HepG2 (cell line): ENCODE measurements at regions not wholly inside any gene's neighbourhood (a gene's known extent, or its start where the extent isn't known, plus 50 kb on each side); places are given as distances from the start of the nearest gene placed in this dataset.

Experiments used
- ATAC-seq: fragments of 200-7000 bp; cut with Tn5 transposase; 3 replicates; pipeline ENCODE4 v1.9.1; 2020; ENCODE audit warnings: mild to moderate bottlenecking, moderate library complexity
- BruUV-seq: library from RNA; stranded (reverse); fragments of 400-500 nt; replicated peaks from 2 replicates; lab custom pipeline; 2021; lab: Mats Ljungman, UMichigan
- CTCF ChIA-PET: fragments of 300-600 bp; formaldehyde crosslinking; extraction: SDS; loops from one replicate; lab custom pipeline; 2021; ENCODE audit warnings: low total read pairs, inconsistent platforms, low intra/inter-chr PET ratio; lab: Yijun Ruan, JAX
- POLR2A ChIA-PET: fragments of 350-600 bp; sonication (Branson Sonifier 250); formaldehyde crosslinking; loops from one replicate; lab custom pipeline; 2020; ENCODE audit warnings: antibody characterized with exemption, inconsistent platforms; lab: Yijun Ruan, JAX
- DNase-seq: peaks from one replicate; pipeline ENCODE4 v3.0.0-alpha.2; 2015; ENCODE audit warnings: low spot score
- FAIRE-seq: peaks from 3 replicates; lab custom pipeline; 2011; peaks lifted over from hg19 to GRCh38; lab: Jason Lieb, UNC
- H2AFZ ChIP-seq: one replicate; pipeline ENCODE4 v1.6.1; 2011; ENCODE audit warnings: low read length, inconsistent platforms
- H3K27ac ChIP-seq: fragments of 300-600 bp; 3 replicates; pipeline ENCODE4 v1.8.0; 2011; ENCODE audit warnings: mixed run types, mild to moderate bottlenecking, mixed read lengths, low read length, inconsistent platforms; ENCODE audit not compliant: insufficient read depth; ENCODE audit errors: extremely low read length
- H3K27me3 ChIP-seq, 2 experiments: fragments of 200-600 bp in 1 of 2; 2 replicates in 1 of 2; 3 replicates in 1 of 2; pipeline versions ENCODE4 v1.6.0 to v1.8.0; 2011; ENCODE audit warnings: low read length in 2 of 2, mild to moderate bottlenecking in 2 of 2, moderate library complexity in 2 of 2, inconsistent platforms in 1 of 2; ENCODE audit not compliant: insufficient read depth in 2 of 2, control insufficient read depth in 1 of 2
- H3K36me3 ChIP-seq, 2 experiments: fragments of 200-600 bp in 1 of 2; replicated peaks in 1 of 2; 2 replicates in 1 of 2; 3 replicates in 1 of 2; pipeline versions ENCODE4 v1.5.1 to v1.8.0; 2011; ENCODE audit warnings: low read length in 2 of 2, inconsistent platforms in 1 of 2; ENCODE audit not compliant: insufficient read depth in 2 of 2, control insufficient read depth in 1 of 2
- H3K4me1 ChIP-seq: 2 replicates; pipeline ENCODE4 v1.5.1; 2012; ENCODE audit warnings: low read length, inconsistent platforms; ENCODE audit not compliant: insufficient read depth
- H3K4me2 ChIP-seq: 2 replicates; pipeline ENCODE4 v1.6.0; 2011; ENCODE audit warnings: low read depth, low read length, inconsistent platforms
- H3K4me3 ChIP-seq, 3 experiments: fragments of 200-600 bp in 1 of 3; sonication (generic), shearing (Covaris generic) in 1 of 3; replicated peaks in 1 of 3; 2 replicates each; pipeline ENCODE4 v1.5.1; 2011 to 2016; ENCODE audit warnings: low read length in 3 of 3, inconsistent platforms in 2 of 3, low read depth in 2 of 3, mild to moderate bottlenecking in 2 of 3, control low read depth in 1 of 3, mixed read lengths in 1 of 3; ENCODE audit not compliant: insufficient read depth in 1 of 3
- H3K79me2 ChIP-seq: one replicate; pipeline ENCODE4 v1.6.1; 2011; ENCODE audit warnings: low read length, inconsistent platforms; ENCODE audit not compliant: insufficient read depth
- H3K9ac ChIP-seq: 2 replicates; pipeline ENCODE4 v1.6.0; 2011; ENCODE audit warnings: mild to moderate bottlenecking, low read depth, low read length, inconsistent platforms; ENCODE audit not compliant: insufficient read depth
- H3K9me3 ChIP-seq: 2 replicates; pipeline ENCODE4 v1.5.1; 2012; ENCODE audit warnings: mild to moderate bottlenecking, low read length
- H4K20me1 ChIP-seq: 2 replicates; pipeline ENCODE4 v1.6.0; 2011; ENCODE audit warnings: inconsistent platforms, mild to moderate bottlenecking, low read length, moderate library complexity; ENCODE audit not compliant: insufficient read depth
- ATF7 ChIP-seq, 2 experiments: fragments of 450-650 bp in 1 of 2; sonication (generic) in 1 of 2; formaldehyde crosslinking in 1 of 2; IDR thresholded peaks; 2 replicates each; pipeline versions ENCODE4 v1.4.0 to v1.6.1; 2016 to 2020; ENCODE audit warnings: antibody characterized with exemption in 1 of 2, mild to moderate bottlenecking in 1 of 2, missing genetic modification reagents in 1 of 2
- CHCHD3 ChIP-seq: sonication (generic); formaldehyde crosslinking; IDR thresholded peaks from 2 replicates; pipeline ENCODE4 v1.8.0; 2022; ENCODE audit warnings: mild to moderate bottlenecking, missing genetic modification reagents, moderate library complexity
- FIP1L1 ChIP-seq: fragments of 200-400 bp; formaldehyde crosslinking; IDR thresholded peaks from 2 replicates; pipeline ENCODE4 v1.6.1; 2018; ENCODE audit warnings: low read depth, mild to moderate bottlenecking, low read length, moderate library complexity, borderline replicate concordance; ENCODE audit not compliant: insufficient read depth
- FOXC1 ChIP-seq: sonication (generic); formaldehyde crosslinking; IDR thresholded peaks from 2 replicates; pipeline ENCODE4 v1.8.0; 2022; ENCODE audit warnings: mild to moderate bottlenecking, missing genetic modification reagents, borderline replicate concordance
- KLF11 ChIP-seq: IDR thresholded peaks from 2 replicates; pipeline ENCODE4 v1.6.1; 2016; ENCODE audit warnings: missing compliant biosample characterization
- NFKBIZ ChIP-seq: IDR thresholded peaks from 2 replicates; pipeline ENCODE4 v1.6.1; 2018; ENCODE audit warnings: missing genetic modification reagents, missing compliant biosample characterization
- PHF20 ChIP-seq: sonication (generic); formaldehyde crosslinking; IDR thresholded peaks from 2 replicates; pipeline ENCODE4 v1.5.0; 2020; ENCODE audit warnings: mild to moderate bottlenecking, missing genetic modification reagents
- RXRA ChIP-seq: sonication (generic); formaldehyde crosslinking; IDR thresholded peaks from 2 replicates; pipeline ENCODE4 v1.5.1; 2020; ENCODE audit warnings: missing genetic modification reagents
- SALL2 ChIP-seq: sonication (generic); formaldehyde crosslinking; IDR thresholded peaks from 2 replicates; pipeline ENCODE4 v1.8.1; 2023; ENCODE audit warnings: mild to moderate bottlenecking, missing genetic modification reagents, inconsistent platforms
- SP5 ChIP-seq: IDR thresholded peaks from 2 replicates; pipeline ENCODE4 v1.6.1; 2016; ENCODE audit warnings: low read depth, borderline replicate concordance
- ZNF552 ChIP-seq: sonication (generic); formaldehyde crosslinking; IDR thresholded peaks from 2 replicates; pipeline ENCODE4 v1.9.0; 2022; ENCODE audit warnings: missing genetic modification reagents, mild to moderate bottlenecking, borderline replicate concordance
- ZNF720 ChIP-seq: sonication (generic); formaldehyde crosslinking; IDR thresholded peaks from 2 replicates; pipeline ENCODE4 v1.4.0; 2020; ENCODE audit warnings: missing genetic modification reagents
- ZNF737 ChIP-seq: sonication (generic); formaldehyde crosslinking; IDR thresholded peaks from 2 replicates; pipeline ENCODE4 v1.5.0; 2020; ENCODE audit warnings: missing genetic modification reagents, mild to moderate bottlenecking, borderline replicate concordance
- WGBS: methylation state at CpG from one replicate; pipeline ENCODE4 v1.1.6; 2017; ENCODE audit warnings: low lambda C conversion rate; 5-methylcytosine and 5-hydroxymethylcytosine counted together
- in situ Hi-C: cut with HindIII; loops from 2 replicates; pipeline ENCODE4 v1.10.0; 2017; ENCODE audit warnings: low pct_unique_long_range_greater_than_20kb; ENCODE audit not compliant: extremely low pct_ligation_motif_present
- intact Hi-C: fragments of 100-400 bp; cut with micrococcal nuclease; formaldehyde crosslinking; loops from one replicate; pipeline ENCODE4 v1.10.0; 2022; ENCODE audit not compliant: unreplicated experiment
- TF ChIP-seq, protein P1 (sequence below): sonication (generic); formaldehyde crosslinking; IDR thresholded peaks from 2 replicates; pipeline ENCODE4 v1.8.1; 2022; ENCODE audit warnings: low read depth, mild to moderate bottlenecking, missing genetic modification reagents
- TF ChIP-seq, protein P2 (sequence below): sonication (generic); formaldehyde crosslinking; IDR thresholded peaks from 2 replicates; pipeline ENCODE4 v1.9.0; 2021; ENCODE audit warnings: missing genetic modification reagents, borderline replicate concordance

DNA sequence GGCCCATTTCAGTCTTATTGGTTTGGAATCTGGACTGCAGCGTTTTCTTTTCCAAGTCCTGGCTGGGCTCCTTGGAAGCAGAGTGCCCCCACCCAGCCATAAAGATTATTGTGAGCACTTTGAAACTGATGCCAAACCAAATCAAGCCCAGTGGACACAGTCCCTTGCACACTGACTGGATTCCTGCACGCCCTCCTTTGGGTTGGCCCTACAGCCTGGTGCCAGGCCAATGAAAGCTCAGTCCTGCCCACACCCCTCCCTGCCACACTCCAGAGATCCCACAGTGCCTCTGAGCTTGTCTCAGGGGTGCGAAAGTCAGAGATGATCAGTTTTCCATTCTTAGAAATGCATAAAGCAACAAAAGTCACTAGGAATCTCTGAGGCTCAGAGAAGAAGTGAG is 181.9 kb downstream of the CETN3 start:
- H3K4me3 ChIP-seq: no peak overlapping the region
- no peak overlapping the region for H2AFZ ChIP-seq
- H3K79me2 ChIP-seq: no peaks in the 10 kb centered on the region
- FAIRE-seq: no peak
- WGBS: 2% methylated on average over 3 of the region's 3 CpGs
- no peak overlapping the region for H3K27ac ChIP-seq
- H3K9me3 ChIP-seq: no peaks in the 10 kb centered on the region
- POLR2A ChIA-PET: no interaction called here
- in situ Hi-C loops: no loop called here
- ATAC-seq: no peak
- no peaks in the 10 kb centered on the region for H3K27me3 ChIP-seq
- no TSS peak for BruUV-seq
- intact Hi-C loops: no loop called here
- no peak overlapping the region for H3K4me2 ChIP-seq
- TF ChIP-seq ZNF720 (CRISPR knock-in tag) (no peak), ATF7 (IDR thresholded peaks at IDR 0.05) (no peak), ATF7 (CRISPR knock-in tag; IDR thresholded peaks at IDR 0.05) (no peak), RXRA (no peak), CHCHD3 (CRISPR knock-in tag) (no peak), SP5 (CRISPR knock-in tag) (no peak), SALL2 (CRISPR knock-in tag) (no peak), KLF11 (CRISPR knock-in tag) (no peak), PHF20 (CRISPR knock-in tag) (no peak), NFKBIZ (CRISPR knock-in tag) (no peak), ZNF552 (CRISPR knock-in tag) (no peak), FIP1L1 (no peak), FOXC1 (CRISPR knock-in tag) (no peak), ZNF737 (CRISPR knock-in tag) (no peak)
- TF ChIP-seq, protein P1, sequence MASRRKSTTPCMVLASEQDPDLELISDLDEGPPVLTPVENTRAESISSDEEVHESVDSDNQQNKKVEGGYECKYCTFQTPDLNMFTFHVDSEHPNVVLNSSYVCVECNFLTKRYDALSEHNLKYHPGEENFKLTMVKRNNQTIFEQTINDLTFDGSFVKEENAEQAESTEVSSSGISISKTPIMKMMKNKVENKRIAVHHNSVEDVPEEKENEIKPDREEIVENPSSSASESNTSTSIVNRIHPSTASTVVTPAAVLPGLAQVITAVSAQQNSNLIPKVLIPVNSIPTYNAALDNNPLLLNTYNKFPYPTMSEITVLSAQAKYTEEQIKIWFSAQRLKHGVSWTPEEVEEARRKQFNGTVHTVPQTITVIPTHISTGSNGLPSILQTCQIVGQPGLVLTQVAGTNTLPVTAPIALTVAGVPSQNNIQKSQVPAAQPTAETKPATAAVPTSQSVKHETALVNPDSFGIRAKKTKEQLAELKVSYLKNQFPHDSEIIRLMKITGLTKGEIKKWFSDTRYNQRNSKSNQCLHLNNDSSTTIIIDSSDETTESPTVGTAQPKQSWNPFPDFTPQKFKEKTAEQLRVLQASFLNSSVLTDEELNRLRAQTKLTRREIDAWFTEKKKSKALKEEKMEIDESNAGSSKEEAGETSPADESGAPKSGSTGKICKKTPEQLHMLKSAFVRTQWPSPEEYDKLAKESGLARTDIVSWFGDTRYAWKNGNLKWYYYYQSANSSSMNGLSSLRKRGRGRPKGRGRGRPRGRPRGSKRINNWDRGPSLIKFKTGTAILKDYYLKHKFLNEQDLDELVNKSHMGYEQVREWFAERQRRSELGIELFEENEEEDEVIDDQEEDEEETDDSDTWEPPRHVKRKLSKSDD (CRISPR knock-in tag): no peak
- TF ChIP-seq, protein P2, sequence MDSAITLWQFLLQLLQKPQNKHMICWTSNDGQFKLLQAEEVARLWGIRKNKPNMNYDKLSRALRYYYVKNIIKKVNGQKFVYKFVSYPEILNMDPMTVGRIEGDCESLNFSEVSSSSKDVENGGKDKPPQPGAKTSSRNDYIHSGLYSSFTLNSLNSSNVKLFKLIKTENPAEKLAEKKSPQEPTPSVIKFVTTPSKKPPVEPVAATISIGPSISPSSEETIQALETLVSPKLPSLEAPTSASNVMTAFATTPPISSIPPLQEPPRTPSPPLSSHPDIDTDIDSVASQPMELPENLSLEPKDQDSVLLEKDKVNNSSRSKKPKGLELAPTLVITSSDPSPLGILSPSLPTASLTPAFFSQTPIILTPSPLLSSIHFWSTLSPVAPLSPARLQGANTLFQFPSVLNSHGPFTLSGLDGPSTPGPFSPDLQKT (CRISPR knock-in tag): no peak
- TF ChIP-seq, all 625 proteins: peak for 0
- CTCF ChIA-PET: no interaction called here
- Histone ChIP-seq H3K4me1 (no peaks in the 10 kb centered on the region), H3K36me3 (no peaks in the 10 kb centered on the region), H4K20me1 (no peaks in the 10 kb centered on the region), H3K9ac (no peak overlapping the region)
- no peak for DNase-seq
